ENCODE measurements at regions not wholly inside any gene's neighbourhood (a gene's known extent, or its start where the extent isn't known, plus 50 kb on each side); places are given as distances from the start of the nearest gene placed in this dataset.
"Not testable (repeated sequence)": the region's sequence is repeated elsewhere in the genome, so short reads cannot be mapped to it uniquely, and the experiment has no call there.

DNA sequence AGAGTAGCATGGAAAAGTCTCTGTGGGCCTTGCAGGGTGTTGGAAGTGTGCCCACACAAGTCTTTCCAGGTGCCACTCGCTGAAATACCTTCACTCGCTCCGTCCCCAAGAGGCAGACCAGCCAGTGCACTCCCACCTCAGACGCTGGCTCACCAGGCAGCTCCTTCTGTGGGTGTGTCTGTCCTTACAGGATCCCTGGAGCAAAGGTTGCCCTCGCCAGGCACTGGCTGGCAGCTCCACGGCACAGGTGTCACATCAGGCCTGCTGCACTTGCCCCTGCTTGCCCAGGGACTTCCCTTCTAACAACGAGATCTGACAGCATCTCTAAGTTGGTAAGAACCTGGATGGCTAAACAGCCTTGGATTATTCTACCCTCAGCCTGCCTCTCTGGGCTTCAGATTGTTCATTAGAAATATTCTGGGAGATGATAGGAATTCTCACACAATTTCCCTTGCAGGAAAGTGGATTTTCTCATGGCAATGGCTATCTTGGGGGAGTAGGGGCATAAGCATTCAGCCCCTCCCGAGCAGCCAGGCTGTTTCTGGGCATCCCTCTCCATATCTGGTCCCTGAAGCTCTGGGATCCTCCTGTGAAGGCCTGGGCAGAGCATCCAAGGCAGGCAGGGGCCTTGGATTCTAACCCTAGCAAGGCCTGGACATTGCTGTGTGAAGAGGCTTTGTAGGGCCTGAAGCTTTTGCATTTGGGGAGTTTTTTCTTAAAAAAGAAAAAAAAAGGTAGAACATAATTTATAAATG lies 262.1 kb downstream of the MYCN start:
- DNase-seq (ENCODE audit: extremely low spot score), result no peak
- ChIA-PET POLR2A (no interaction called here), CTCF (no interaction called here)
- TF ChIP-seq ZNF384 (IDR thresholded peaks at IDR 0.05), result no peak
- TF ChIP-seq LEF1 (IDR thresholded peaks at IDR 0.05; ENCODE audit: borderline replicate concordance), result no peak
- TF ChIP-seq ELF4 (IDR thresholded peaks at IDR 0.05), result no peak

DNA sequence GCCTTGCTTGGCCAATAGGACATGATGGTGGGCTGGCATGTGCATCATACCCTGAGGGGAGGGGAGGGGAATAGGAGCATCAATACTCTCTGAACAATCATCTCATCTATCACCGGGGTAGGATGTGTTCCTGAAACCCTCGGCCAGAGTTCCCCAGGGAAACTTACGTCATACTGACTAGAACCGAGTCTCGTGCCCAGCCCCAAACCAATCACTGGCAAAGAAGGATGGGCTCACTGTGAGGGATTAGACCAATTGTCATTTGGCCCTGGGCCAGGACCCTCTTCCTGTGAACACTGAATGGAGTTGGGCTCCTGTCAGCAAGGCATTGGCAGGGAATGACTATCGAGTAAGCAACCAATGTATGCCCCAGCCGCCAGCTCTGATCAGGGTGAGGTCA lies 261.5 kb downstream of the MYCN start:
- POLR2A ChIA-PET, result no interaction called here
- TF ChIP-seq SP1 (IDR thresholded peaks at IDR 0.05), result no peak
- no peak for TF ChIP-seq CTBP1 (IDR thresholded peaks at IDR 0.05; ENCODE audit: borderline replicate concordance)
- TF ChIP-seq TARDBP (IDR thresholded peaks at IDR 0.05), result no peak
- TF ChIP-seq HDGF (IDR thresholded peaks at IDR 0.05; ENCODE audit: borderline replicate concordance), result no peak
- TF ChIP-seq FOXA1 (IDR thresholded peaks at IDR 0.05), result no peak
- TF ChIP-seq FOXM1 (IDR thresholded peaks at IDR 0.05; ENCODE audit: borderline replicate concordance), result no peak
- TF ChIP-seq BHLHE40 (IDR thresholded peaks at IDR 0.05; ENCODE audit: borderline replicate concordance), result no peak
- no peak for TF ChIP-seq ARNT (IDR thresholded peaks at IDR 0.05)
- TF ChIP-seq LEF1 (IDR thresholded peaks at IDR 0.05; ENCODE audit: borderline replicate concordance), result no peak
- TF ChIP-seq FOXK2 (IDR thresholded peaks at IDR 0.05), result no peak
- TF ChIP-seq NFRKB (IDR thresholded peaks at IDR 0.05), result no peak
- no peak for TF ChIP-seq ELF4 (IDR thresholded peaks at IDR 0.05)
- no peak for TF ChIP-seq SUZ12 (IDR thresholded peaks at IDR 0.05)
- no peak for TF ChIP-seq L3MBTL2 (conservative IDR thresholded peaks at IDR 0.05)
- no peak for TF ChIP-seq ZNF384 (IDR thresholded peaks at IDR 0.05)
- CTCF ChIA-PET, result no interaction called here
- DNase-seq (ENCODE audit: extremely low spot score), result no peak

DNA sequence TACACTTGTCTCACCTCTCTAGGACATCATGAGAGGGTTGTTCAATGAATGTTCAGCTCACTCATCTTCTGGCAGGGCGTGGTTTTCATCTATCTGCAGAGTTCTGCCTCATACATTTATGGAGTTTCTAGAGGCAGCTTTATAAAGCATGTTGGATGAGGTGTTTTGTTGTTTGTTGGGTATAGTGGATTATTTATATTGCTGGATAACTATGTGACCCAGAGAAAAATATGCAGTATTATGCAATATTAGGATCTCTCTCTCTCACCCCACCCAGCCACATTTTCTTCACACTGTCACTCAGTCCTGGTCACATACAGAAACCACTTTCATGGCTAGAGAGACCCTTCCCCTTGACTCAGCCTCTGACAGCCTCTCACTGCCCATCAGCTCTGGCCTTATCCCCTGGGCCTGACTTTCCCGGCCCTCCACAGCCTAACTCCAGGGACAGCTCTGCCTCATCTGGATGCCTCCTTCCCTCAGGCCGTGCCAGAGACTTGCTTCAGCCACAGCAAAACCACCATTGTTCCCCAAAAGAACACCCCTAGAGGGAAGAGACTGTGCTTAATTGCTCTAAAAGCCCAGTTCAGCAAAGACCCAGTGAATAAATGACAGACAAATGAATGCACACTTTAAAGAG lies 260.3 kb downstream of the MYCN start:
- ChIA-PET CTCF (no interaction called here), POLR2A (no interaction called here)
- no peak for DNase-seq (ENCODE audit: extremely low spot score)
- TF ChIP-seq HDGF (IDR thresholded peaks at IDR 0.05; ENCODE audit: borderline replicate concordance), result no peak

DNA sequence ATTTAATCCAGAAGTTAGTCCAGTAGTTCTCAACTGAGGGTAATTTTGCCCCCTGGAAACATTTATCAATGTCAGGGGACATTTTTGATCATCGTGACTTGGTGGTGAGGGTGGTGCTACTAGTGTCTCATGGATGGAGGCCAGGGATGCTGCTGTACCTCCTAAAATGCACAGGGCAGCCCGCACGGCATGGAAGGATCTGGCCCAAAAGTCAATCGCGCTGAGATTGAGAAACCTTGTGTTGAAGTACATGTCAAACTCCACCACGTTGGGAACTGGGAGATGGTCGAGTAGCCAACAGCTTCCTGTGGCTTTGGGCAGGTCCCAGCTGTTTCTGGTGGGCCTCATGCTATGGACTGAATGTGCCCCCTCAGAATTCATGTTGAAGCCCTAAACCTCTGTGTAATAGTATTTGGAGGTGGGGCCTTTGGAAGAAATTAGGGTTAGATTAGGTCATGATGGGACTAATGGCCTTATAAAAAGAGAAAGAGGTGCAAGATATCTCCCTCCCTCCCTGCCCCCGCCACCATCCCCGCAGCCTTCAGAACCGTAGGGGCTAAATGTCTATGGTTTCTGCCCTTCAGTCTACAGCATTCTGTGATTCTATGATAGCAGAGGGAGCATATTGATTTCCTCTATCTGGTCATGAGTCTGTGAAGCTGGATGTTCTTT lies 259.7 kb downstream of the MYCN start:
- no peak for DNase-seq (ENCODE audit: extremely low spot score)
- ChIA-PET CTCF (no interaction called here), POLR2A (no interaction called here)
- TF ChIP-seq SUZ12 (IDR thresholded peaks at IDR 0.05) (no peak), ARNT (IDR thresholded peaks at IDR 0.05) (no peak), NFRKB (IDR thresholded peaks at IDR 0.05) (no peak), FOXA1 (IDR thresholded peaks at IDR 0.05) (no peak), FOXK2 (IDR thresholded peaks at IDR 0.05) (no peak), TARDBP (IDR thresholded peaks at IDR 0.05) (no peak), L3MBTL2 (conservative IDR thresholded peaks at IDR 0.05) (no peak), HDGF (IDR thresholded peaks at IDR 0.05; ENCODE audit: borderline replicate concordance) (no peak), SP1 (IDR thresholded peaks at IDR 0.05) (no peak), CTBP1 (IDR thresholded peaks at IDR 0.05; ENCODE audit: borderline replicate concordance) (no peak), ZNF384 (IDR thresholded peaks at IDR 0.05) (no peak), FOXM1 (IDR thresholded peaks at IDR 0.05; ENCODE audit: borderline replicate concordance) (no peak), BHLHE40 (IDR thresholded peaks at IDR 0.05; ENCODE audit: borderline replicate concordance) (no peak), ELF4 (IDR thresholded peaks at IDR 0.05) (no peak)
- TF ChIP-seq, protein P1, sequence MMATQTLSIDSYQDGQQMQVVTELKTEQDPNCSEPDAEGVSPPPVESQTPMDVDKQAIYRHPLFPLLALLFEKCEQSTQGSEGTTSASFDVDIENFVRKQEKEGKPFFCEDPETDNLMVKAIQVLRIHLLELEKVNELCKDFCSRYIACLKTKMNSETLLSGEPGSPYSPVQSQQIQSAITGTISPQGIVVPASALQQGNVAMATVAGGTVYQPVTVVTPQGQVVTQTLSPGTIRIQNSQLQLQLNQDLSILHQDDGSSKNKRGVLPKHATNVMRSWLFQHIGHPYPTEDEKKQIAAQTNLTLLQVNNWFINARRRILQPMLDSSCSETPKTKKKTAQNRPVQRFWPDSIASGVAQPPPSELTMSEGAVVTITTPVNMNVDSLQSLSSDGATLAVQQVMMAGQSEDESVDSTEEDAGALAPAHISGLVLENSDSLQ (IDR thresholded peaks at IDR 0.05), result no peak

DNA sequence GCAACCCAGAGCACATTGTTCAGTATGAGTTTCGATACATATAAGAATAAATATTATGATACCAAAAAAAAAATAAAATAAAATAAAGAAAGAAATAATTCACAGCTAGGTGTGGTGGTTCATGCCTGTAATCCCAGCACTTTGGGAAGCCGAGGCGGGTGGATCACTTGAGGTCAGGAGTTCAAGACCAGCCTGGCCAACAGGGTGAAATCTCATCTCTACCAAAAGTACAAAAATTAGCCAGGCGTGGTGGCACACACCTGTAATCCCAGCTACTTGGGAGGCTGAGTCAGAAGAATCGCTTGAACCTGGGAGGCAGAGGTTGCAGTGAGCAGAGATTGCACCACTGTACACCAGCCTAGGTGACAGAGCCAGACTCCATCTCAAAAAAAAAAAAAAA lies 258.9 kb downstream of the MYCN start:
- POLR2A ChIA-PET; DNase-seq (ENCODE audit: extremely low spot score); CTCF ChIA-PET: not testable (repeated sequence)

DNA sequence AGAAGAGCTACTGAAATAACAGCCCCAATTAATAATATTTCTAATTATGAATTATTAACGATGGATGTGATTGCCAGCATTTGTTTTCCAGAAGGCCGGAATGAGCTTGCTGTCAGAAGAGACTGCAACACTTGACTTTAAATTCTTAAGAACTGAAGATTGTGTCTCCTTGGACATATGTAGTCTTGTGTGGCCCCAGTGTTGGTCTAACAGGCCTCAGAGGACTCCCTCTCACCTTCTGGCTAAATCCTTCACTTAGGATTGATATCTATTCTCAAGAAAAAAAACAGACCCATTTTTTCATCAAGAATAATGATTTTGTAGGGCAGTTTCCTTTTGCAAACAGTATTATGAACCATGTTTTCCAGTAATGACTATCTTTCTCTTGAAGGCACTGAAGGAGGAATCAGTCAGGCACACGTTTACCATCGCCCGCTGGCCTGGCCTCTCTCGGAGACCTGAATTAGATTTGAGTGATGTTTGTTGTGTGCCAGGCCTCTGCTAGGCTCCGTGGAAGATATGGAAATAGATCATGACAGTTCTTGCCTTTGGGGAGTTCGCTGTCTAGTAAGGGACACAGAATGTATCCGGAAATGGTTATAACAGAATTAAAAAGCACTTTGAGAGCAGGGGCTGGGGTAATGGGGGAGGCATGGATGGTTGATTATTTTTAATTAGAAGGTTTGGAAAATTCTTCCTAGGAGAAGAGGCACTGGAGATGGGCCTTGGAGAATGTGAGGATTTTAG lies 258.0 kb downstream of the MYCN start:
- no peak for TF ChIP-seq ELF4 (IDR thresholded peaks at IDR 0.05)
- no peak for TF ChIP-seq CTBP1 (IDR thresholded peaks at IDR 0.05; ENCODE audit: borderline replicate concordance)
- no peak for TF ChIP-seq LEF1 (IDR thresholded peaks at IDR 0.05; ENCODE audit: borderline replicate concordance)
- TF ChIP-seq FOXM1 (IDR thresholded peaks at IDR 0.05; ENCODE audit: borderline replicate concordance), result no peak
- no peak for TF ChIP-seq BHLHE40 (IDR thresholded peaks at IDR 0.05; ENCODE audit: borderline replicate concordance)
- no peak for TF ChIP-seq HDGF (IDR thresholded peaks at IDR 0.05; ENCODE audit: borderline replicate concordance)
- no peak for TF ChIP-seq ZNF384 (IDR thresholded peaks at IDR 0.05)
- TF ChIP-seq L3MBTL2 (conservative IDR thresholded peaks at IDR 0.05), result no peak
- TF ChIP-seq, protein P1 (IDR thresholded peaks at IDR 0.05), result no peak
- no peak for DNase-seq (ENCODE audit: extremely low spot score)
- ChIA-PET POLR2A (no interaction called here), CTCF (no interaction called here)
